ENCODE measurements at regions not wholly inside any gene's neighbourhood (a gene's known extent, or its start where the extent isn't known, plus 50 kb on each side); places are given as distances from the start of the nearest gene placed in this dataset.

GRCh38 chr2:107545851-107546250 is 280.8 kb upstream of the RGPD4 start:
- TF ChIP-seq POLR2AphosphoS5 (IDR thresholded peaks at IDR 0.05) = no peak
- no peak for TF ChIP-seq CTCF (IDR thresholded peaks at IDR 0.05; ENCODE audit: poor library complexity, severe bottlenecking)
- no peak for TF ChIP-seq EP300 (conservative IDR thresholded peaks at IDR 0.05; ENCODE audit: poor library complexity, severe bottlenecking)
- no peak for TF ChIP-seq RAD21 (conservative IDR thresholded peaks at IDR 0.05)
- TF ChIP-seq TAF1 (IDR thresholded peaks at IDR 0.05; ENCODE audit: low read depth) = no peak
- TF ChIP-seq EZH2 (IDR thresholded peaks at IDR 0.05; ENCODE audit: borderline replicate concordance, insufficient read depth, low read length, poor library complexity, severe bottlenecking) = no peak
- no peak for TF ChIP-seq SMC3 (conservative IDR thresholded peaks at IDR 0.05; ENCODE audit: poor library complexity)
- no peak for TF ChIP-seq REST (IDR thresholded peaks at IDR 0.05; ENCODE audit: borderline replicate concordance)
